HEK293T (cell line): ENCODE measurements at regions not wholly inside any gene's neighbourhood (a gene's known extent, or its start where the extent isn't known, plus 50 kb on each side); places are given as distances from the start of the nearest gene placed in this dataset.

Experiments used
- FOXK2 ChIP-seq: fragments of 450-650 bp; IDR thresholded peaks from 2 replicates; pipeline ENCODE4 v1.6.1; 2016; ENCODE audit warnings: mild to moderate bottlenecking
- SP1 ChIP-seq: fragments of 450-650 bp; IDR thresholded peaks from 2 replicates; pipeline ENCODE4 v1.6.1; 2017

GRCh38 chr4:62474802-62475201 is 1274.7 kb downstream of the ADGRL3 start:
- TF ChIP-seq FOXK2 (no peak), SP1 (no peak)
